ENCODE measurements at regions not wholly inside any gene's neighbourhood (a gene's known extent, or its start where the extent isn't known, plus 50 kb on each side); places are given as distances from the start of the nearest gene placed in this dataset.
A peak's percentile ranks its signal among the peaks of the same experiment; 100 is the strongest.

GRCh38 chr13:34357435-34358232 is 539.7 kb downstream of the RFC3 start:
- TF ChIP-seq CTCF (IDR thresholded peaks at IDR 0.05) (no peak), POLR2A (IDR thresholded peaks at IDR 0.05) (no peak)
- DNase-seq: no peak
- H3K27ac ChIP-seq: no peak overlapping the region
- no peaks in the 10 kb centered on the region for H3K9me3 ChIP-seq
- no peaks in the 10 kb centered on the region for H3K27me3 ChIP-seq
- no peaks in the 10 kb centered on the region for H3K36me3 ChIP-seq
- no peak overlapping the region for H3K4me3 ChIP-seq
- no peaks in the 10 kb centered on the region for H3K4me1 ChIP-seq

GRCh38 chr13:34358811-34359513 is 541.0 kb downstream of the RFC3 start:
- no peaks in the 10 kb centered on the region for H3K27me3 ChIP-seq
- no peak overlapping the region for H3K4me3 ChIP-seq
- H3K36me3 ChIP-seq: no peaks in the 10 kb centered on the region
- peak overlapping the region in 1 of 4 donors; percentile 4 for H3K27ac ChIP-seq
- H3K4me1 ChIP-seq: no peaks in the 10 kb centered on the region
- H3K9me3 ChIP-seq: no peaks in the 10 kb centered on the region
- no peak for DNase-seq
- no peak for TF ChIP-seq POLR2A (IDR thresholded peaks at IDR 0.05)
- TF ChIP-seq CTCF (IDR thresholded peaks at IDR 0.05): no peak

DNA sequence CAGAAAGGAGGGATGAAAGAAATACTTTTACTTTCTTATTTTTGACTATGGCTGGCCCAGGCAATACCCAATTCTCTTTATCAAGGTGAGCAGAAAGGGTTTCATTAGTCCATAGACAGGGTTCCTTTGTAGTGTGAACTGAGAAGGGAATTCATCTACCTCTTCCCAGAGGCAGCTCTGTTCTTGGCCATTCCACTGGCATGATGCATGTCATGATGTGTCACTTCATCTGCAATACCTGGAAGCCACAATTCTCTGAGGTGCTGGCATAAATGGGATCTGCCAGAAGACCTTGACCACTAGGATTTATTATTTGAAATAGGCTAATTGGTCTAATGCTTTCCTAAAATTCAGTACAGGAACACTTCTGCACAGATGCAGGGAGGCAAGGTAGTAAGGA is 542.8 kb downstream of the RFC3 start:
- Histone ChIP-seq H3K4me3 (no peak overlapping the region), H3K9me3 (no peaks in the 10 kb centered on the region), H3K27me3 (no peaks in the 10 kb centered on the region), H3K27ac (no peak overlapping the region), H3K36me3 (no peaks in the 10 kb centered on the region), H3K4me1 (no peaks in the 10 kb centered on the region)
- no peak for DNase-seq
- no peak for TF ChIP-seq POLR2A (IDR thresholded peaks at IDR 0.05)
- no peak for TF ChIP-seq CTCF (IDR thresholded peaks at IDR 0.05)

GRCh38 chr13:34361560-34361959 is 543.6 kb downstream of the RFC3 start:
- H3K9me3 ChIP-seq: no peaks in the 10 kb centered on the region
- H3K4me1 ChIP-seq: no peaks in the 10 kb centered on the region
- no peak overlapping the region for H3K27ac ChIP-seq
- no peak overlapping the region for H3K4me3 ChIP-seq
- H3K27me3 ChIP-seq: no peaks in the 10 kb centered on the region
- no peaks in the 10 kb centered on the region for H3K36me3 ChIP-seq
- DNase-seq: no peak
- no peak for TF ChIP-seq CTCF (IDR thresholded peaks at IDR 0.05)
- no peak for TF ChIP-seq POLR2A (IDR thresholded peaks at IDR 0.05)

GRCh38 chr13:34363266-34363665 is 545.3 kb downstream of the RFC3 start:
- Histone ChIP-seq H3K4me3 (no peak overlapping the region), H3K9me3 (no peaks in the 10 kb centered on the region), H3K4me1 (no peaks in the 10 kb centered on the region), H3K27ac (no peak overlapping the region), H3K36me3 (no peaks in the 10 kb centered on the region), H3K27me3 (no peaks in the 10 kb centered on the region)
- TF ChIP-seq POLR2A (IDR thresholded peaks at IDR 0.05): no peak
- no peak for TF ChIP-seq CTCF (IDR thresholded peaks at IDR 0.05)
- no peak for DNase-seq

Data from Peyer's patch (tissue), 4 donors.